GM19043 (cell line): ENCODE measurements at regions not wholly inside any gene's neighbourhood (a gene's known extent, or its start where the extent isn't known, plus 50 kb on each side); places are given as distances from the start of the nearest gene placed in this dataset.

Experiments used
- ATAC-seq: cut with Tn5 transposase; IDR thresholded peaks from one replicate; pipeline ENCODE4 v1.9.1; 2021; ENCODE audit warnings: low read depth; ENCODE audit not compliant: unreplicated experiment

DNA sequence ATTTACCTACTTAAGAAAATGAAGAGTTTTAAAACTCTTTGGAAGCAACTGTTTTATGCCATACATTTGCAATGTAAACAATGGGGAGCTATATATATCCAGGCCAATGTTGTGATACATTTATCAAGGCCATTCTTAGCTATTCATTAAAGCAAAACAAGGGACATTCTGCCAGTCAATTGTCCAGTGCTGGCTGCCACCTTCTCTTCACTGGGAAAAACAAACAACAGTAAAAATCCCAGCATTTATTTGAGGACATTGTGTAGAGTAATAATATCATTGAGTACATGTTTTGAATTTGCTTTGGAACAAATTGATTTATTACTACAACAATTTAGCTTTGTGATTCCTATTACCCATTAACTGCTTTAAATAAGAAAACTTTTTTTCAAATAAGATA is 1107.4 kb downstream of the DTWD2 start:
- no peak for ATAC-seq

DNA sequence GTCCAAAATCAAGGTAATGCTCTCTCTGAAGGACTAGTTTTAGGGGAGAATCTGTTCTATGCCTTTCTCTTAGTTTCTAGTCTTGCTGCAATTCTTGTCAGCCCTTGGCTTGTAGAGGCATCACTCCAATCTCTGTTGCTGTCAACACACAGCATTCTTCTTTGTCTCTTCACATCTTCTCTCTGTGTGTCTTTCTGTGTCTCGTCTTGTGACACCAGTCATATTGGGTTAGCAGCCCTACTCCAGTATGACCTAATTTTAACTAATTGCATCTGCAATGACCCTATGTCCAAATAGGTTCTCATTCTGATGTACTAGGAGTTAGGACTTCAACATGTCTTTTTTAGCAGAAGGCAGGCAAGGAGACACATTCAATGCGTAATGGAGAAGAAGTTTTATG is 1110.6 kb downstream of the DTWD2 start:
- ATAC-seq, result no peak

DNA sequence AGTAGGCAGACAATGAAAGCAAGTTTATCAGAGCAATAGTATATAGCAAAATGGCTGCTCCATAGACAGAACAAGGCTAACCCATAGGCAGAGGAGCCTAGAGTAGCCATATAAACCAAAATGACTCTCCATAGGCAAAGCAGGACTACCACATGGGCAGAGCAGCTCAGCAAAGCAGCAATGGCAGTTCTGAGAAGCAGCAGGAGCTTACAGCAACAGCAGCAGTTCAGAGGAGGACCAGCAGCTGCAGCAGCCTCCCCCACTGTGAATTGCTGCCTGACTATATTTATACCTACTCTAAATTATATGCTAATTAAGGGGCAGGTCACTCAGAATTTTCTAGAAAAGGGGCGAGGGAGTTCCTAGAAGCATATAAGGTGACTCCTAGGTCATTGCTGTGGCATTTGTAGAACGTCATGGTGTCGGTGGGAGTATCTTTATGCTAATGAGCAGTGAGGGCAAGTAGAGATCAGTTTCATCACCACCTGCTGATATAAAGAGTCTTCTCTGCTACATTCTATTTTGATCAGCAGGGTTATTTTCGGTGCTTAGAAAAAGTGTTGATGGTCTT is 1115.5 kb downstream of the DTWD2 start:
- no peak for ATAC-seq

DNA sequence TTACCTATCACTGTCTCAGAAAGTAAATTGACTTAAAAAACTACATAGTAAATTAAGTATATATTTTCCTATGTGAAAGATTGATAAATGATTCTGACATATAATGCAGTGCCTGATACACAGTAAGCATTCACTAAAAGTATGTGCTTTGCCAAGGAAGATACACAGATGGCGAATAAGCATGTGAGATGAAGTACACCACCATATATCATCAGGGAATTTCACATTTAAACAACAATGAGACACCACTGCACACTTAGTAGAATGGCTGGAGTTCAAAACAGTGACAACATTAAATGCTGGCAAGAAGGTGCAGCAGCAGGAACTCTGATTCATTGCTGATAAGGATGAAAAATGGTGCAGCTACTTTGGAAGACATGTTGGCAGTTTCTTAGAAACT is 1118.8 kb downstream of the DTWD2 start:
- ATAC-seq, result no peak

DNA sequence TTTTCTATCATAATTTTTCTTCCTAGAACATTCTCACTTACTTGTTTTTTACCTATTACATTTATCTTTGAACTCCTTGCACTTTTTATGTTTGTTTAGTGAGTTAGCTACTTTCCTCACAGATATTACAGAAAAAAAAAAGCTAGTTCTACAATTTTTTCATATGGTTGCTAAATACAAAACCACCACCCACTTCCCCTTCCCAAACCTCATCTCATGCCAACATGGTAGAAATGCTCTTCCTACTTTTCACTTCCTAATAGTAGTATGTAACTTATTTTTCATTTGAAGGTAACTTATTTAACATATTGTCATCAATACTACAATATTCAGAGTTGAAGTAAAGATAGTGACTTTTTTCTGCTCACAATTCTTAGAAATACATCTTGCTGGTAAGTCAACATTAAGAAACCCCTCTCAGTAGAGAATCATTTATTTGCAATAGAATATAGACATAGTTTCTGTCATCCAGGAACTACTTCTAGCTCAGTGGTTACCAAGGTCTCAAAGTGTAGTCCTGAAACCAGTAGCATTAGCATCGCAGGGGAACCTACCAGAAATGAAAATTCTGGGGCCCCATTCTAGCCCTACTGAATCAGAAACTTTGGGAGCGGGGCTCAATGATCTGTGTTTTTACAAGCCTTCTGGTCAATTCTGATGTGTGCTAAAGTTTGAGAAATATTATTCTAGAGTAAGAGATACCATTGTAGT is 1124.6 kb downstream of the DTWD2 start:
- ATAC-seq, result no peak

DNA sequence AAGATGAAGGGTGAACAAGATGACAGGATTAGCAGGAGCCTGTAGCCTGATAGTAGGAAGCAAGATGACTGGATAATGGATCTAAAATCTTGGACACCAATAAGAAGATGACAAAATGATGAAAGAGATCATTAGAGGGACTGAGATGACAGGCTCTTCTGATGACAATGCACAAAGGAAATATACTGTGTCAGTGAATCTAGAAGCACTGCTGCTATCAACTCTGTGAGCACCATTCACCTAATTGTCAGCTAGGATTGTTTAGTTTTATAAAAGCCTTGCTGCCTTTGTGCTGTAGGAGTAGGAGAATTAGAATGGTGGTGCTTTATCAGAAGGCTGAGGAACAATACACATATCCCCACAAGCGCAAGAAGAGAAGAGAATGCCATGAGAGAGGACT is 1127.8 kb downstream of the DTWD2 start:
- no peak for ATAC-seq

DNA sequence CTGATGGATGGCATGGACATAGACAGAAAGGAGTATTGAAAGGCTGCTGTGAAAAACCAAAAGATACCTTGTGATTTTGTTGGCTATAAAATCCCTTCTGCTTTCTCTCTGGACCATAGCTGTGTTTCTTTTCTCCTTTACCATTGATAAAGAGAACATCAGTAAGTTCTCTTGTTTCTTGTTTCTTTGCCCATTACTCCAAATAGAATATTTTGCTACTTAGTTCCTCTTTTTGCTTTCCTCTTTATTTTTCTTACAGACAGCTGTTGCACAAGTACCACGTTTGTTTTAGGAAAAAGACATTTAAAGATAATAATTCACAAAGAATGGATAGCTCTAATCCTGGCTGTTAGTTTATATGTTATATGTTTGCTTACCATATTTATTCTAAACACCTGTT is 1129.2 kb downstream of the DTWD2 start:
- ATAC-seq, result no peak

DNA sequence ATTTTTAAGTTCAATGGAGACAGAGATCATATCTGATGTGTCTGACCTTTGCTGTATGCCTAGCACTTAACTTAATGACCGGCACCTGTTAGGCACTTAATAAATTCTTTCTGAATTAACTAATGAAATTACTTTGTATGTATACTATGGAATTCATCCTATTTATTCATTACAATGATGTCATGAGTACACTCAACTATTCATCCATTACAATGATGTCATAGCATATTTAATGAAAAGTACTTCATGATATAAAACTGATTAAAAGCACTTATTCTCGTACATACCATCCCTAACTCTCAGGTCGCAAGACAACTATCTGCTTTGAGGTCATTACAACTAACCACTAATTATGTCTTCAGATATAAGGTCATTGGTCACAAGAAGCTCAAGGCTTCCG is 1131.6 kb downstream of the DTWD2 start:
- ATAC-seq, result no peak

DNA sequence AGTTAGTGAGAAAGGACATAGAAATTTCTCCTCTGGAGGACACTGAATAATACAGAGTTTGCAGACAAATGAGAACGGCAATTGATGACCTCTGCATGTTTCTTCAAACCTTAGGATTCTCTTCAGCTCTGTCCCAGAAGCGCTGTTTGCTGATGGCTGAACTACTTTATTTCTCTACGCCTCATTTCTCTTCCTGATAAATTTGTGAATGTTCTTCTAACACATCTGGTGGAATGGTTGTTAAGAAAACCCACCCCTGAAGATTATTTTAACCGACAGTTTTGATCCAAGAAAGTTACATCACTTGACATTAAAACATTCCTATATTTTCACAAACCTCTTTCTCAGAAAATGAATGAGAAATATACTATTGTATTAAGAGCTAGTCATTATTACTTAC is 1150.6 kb downstream of the DTWD2 start:
- no peak for ATAC-seq

DNA sequence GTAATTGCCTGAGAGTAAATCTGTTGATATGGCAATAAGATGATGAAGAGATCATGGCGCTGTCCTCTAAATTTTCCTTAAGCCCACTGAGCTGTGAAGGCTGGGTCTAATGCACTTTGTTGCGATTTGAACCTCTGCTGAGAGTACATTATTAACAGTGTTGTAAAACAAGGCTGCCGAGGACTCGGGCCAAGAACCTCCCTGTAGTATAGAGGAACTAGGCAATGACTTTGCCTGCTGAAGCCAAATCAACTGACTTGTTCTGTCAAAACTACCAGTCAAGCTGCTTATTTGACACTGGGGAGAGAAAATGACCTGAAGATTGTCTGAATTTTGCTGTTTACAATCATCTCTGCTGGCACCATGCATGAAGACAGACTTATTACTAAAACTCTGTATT is 1154.7 kb downstream of the DTWD2 start:
- ATAC-seq, result no peak

DNA sequence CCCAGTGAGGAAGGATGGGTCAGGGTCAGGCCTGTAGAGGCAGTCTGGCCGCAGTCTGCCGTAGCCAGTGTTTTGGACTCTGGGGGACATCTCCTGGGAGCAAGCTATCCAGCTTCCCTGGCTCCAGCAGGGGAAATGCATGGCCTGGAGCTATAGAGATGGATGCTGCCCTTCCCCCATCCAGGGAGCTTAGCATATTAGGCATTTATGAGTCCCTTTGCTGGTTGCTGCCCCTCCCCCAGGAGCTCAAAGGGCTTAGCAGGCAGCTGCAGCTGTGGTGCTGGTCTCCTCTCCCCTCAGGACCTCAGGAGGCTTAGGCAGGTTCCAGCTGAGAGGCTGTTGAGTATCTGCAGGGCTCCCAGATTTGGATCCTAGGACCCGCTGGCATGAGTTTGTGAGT is 1158.7 kb downstream of the DTWD2 start:
- ATAC-seq, result no peak

DNA sequence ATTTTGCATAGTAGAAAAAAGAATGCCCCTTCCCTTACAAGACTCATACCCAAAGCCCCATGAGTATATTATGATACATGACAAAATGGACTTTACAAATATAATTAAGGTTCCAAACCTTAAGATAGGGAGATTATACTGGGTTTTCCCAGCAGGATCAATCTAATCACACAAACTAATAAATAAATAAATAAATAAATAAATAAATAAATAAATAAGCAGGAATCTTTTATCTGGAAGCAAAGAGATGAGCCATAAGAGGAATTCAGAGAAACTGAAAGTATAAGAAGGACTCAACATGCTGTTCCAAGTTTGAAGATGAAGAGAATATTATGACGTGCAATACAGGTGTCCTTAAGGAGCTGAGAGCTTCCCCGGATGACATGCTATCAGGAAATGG is 1174.5 kb downstream of the DTWD2 start:
- ATAC-seq, result no peak

DNA sequence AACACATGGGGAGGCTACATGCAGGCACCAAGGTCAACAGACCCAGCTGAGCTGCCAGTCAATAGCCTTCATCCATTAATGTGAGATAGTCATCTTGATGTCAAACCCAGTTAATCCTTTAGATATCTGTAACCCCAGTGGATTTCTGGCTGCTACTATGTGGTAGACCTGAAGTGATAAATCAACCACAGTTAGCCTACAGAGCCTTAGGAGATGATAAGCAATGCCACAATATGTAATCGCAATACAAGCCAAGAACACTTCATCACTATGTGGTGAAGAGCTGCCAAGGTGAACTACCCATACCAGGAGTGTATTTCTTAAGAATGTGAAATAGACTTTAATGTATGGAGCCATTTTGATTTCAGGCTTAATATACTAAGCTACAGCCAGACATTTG is 1175.5 kb downstream of the DTWD2 start:
- no peak for ATAC-seq

DNA sequence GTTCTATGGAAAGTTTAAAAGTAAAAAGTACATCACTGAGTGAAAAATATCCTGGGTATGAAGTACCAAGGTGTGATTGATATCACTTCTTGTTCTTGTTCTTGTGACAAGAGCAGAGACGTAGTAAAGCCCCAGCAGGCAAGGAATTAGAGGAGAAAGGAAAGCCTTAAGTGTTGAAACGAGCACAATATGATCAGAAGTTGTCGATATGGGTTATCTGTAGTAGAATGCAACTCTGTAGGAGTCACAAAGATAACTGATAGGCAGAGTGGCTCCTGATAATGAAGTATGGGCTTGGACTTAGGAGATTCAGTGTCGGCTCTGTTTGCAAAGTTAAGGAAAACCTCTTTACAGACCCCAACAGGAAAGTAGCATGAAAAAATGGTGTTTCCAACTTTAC is 1179.1 kb downstream of the DTWD2 start:
- no peak for ATAC-seq

DNA sequence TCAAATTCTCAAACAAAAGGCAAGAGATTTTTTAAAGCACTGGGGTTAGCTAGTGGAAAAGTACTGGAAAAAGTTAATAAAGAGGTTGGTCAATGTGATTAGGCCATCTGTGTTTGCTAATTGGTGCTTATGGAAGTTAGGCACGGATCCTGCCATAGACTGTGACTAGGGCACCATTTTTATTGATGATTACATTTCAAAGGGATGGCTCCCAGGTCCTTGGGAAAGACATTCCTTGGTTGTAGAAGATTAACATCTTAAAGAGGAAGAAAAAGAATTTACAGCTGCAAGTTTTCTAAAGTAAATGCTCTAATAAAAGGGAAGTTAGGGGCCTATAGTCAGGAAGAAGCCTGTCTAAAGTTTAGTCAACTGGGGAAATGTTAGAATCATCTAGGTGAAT is 1183.3 kb downstream of the DTWD2 start:
- ATAC-seq, result no peak

DNA sequence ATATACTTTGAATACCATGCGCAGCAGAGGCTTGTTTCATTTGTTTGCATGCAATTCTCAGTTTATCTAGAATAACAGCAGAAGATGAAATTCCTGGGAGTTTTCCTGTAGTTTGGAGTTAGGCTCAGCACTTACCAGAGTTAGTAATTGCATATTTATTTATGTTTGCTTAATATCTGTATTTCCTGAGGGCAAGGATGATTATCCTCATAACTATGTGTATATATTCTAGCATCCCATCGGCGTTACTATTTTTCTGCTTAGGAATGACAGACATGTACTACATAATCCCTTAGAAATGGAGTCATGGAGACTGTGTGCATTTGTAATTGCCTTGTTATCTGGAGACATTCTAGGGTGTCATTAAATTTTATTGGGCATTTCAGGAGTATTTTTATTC is 1184.8 kb downstream of the DTWD2 start:
- no peak for ATAC-seq

DNA sequence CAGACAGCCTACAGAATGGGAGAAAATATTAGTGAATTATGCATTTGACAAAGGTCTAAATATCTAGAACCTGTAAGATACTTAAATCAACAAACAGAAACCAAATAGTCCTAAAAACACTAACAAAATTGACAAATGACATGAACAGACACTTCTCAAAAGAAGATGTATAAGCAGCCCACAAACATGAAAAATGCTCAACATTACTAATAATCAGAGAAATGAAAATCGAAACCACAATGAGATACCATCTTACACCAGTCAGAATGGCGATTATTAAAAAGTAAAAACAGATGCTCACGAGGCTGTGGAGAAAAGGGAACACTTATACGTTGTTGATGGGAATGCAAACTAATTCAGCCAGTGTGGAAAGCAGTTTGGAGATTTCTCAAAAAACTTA is 1186.8 kb downstream of the DTWD2 start:
- ATAC-seq, result no peak

DNA sequence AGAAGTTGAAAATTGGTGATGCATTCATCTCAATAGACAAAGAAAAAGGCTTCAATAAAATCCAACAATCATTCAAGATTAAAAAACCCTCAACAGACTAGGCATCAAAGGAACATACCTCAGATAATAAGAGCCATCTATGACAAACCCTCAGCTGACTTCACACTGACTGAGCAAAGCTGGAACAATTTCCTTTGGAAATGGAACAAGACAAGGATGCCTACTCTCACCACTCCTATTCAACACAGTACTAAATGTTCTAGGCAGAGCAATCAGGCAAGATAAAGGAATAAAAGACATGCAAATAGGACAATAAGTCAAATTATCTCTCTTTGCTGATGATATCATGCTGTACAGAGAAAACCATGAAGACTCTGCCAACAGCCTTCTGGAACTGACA is 1188.1 kb downstream of the DTWD2 start:
- no peak for ATAC-seq

DNA sequence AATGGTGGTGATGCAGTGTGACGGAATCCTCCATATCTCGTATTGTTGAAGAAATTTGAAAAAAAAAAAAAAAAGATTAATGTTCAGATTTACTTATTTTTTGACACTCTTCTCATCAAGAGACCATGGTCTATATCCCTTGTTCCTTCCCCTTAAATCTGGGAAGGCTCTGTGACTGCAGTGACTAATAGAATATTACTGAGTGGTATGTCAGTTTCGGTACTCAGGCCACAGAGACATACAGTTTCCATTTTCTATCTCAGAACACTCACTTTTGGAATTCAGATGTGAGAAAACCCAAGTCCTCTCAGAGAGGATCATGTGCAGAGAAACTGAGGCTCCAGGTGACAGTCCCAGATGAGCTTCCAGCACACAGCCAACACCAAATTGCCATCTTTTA is 1193.5 kb downstream of the DTWD2 start:
- no peak for ATAC-seq

DNA sequence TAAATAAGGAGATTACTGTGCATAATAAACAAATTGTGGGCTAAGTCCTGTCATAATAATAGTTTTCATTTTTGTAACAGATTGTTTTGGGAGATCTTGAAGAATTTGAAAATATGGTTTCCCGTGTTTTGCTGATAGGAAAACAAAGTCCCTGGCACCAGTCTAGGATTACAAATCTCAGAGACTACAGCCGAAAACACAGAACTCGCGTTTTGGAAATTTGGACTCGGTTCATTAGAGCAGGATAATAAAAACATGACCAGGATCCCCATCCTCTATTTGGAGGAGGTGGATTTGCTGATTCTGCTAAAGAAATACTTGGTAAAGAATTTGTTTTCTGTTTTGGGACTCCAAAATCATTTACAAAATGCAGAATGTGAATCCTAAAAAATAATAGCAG is 1194.4 kb downstream of the DTWD2 start:
- no peak for ATAC-seq

DNA sequence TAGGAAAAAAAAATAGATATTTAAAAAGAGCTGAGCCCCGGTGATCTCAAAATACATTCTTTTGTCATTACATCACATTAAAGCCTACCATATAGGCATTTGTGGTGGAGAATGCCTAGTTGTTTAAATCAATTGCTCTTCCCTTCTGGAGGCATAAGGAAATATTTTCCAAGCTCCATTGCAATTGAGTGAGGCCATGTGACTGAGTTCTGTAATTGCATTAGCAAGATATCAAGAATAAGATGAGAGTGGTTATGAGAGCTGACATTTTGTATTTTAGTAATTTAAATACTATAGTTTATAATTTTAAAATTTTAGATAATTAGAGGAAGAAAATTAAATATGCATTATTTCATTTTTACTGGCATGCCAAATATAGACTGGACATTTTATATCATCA is 1195.9 kb downstream of the DTWD2 start:
- ATAC-seq, result no peak

DNA sequence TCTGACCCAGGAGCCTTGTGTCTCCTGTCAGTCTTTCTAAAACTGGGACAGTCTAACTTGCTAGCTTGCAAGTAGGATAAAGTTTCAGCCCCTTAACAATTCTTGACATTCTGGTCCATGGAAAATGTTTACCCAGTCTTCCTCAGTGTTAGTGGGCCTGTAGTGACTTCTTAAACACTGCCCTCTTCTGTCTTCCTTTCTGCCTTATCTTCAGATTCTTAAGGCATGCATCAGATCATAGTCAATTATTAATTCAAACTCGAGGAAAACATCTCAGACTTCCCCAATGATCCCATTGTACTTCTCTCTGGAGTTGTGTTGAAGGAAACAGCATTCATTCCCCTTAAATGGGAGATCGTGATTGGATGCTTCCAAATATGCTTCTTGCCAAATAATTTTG is 1199.8 kb downstream of the DTWD2 start:
- no peak for ATAC-seq

DNA sequence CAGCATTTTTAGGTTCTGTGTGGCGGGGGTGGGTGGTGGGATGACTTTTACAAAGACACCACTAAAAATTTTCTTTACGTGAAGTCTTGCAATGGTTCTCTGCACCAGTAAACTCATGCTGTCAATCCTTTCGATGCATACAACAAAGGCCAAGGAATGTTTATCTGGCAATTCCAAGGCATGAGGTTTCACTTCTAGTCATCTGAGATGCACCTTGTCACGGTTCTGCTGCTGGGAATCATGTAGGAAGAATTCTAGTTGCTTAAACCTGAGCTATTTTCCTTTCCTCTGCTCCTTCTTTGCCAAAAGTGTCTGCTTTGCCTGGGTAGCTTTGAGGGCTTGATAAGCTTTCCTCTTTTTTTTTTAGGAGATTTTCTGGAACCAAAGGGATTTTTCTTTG is 1204.5 kb upstream of the SEMA6A start:
- ATAC-seq, result no peak
